ENCODE measurements at regions not wholly inside any gene's neighbourhood (a gene's known extent, or its start where the extent isn't known, plus 50 kb on each side); places are given as distances from the start of the nearest gene placed in this dataset.

- no peak for DNase-seq
These were observed 208.8 kb upstream of the IL12A start for GRCh38 chr3:159779883-159780282.

DNA sequence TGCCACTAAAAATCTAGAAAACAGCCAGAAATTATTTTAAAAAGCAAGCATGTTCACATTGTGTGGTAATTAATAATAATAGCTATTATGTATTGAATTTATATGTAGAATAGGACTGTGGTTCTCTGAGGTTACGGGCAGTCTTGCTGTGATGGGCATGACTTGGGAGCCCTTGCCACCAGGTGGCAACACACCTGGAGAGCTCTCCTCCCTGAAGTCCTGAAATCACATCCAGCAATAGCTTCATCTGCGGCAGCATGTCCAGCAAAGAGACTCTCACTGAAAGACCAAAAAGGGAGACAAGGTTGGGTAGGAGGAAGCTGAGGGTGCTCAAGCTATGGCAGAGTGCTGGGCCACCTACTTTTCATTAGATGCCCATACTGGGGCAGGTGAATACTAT, 206.8 kb upstream of the IL12A start:
- no peak for DNase-seq

GRCh38 chr3:159782724-159783421, 205.8 kb upstream of the IL12A start:
- no peak for DNase-seq

- no peak for DNase-seq
These were observed 204.6 kb upstream of the IL12A start for GRCh38 chr3:159783780-159784742.

DNA sequence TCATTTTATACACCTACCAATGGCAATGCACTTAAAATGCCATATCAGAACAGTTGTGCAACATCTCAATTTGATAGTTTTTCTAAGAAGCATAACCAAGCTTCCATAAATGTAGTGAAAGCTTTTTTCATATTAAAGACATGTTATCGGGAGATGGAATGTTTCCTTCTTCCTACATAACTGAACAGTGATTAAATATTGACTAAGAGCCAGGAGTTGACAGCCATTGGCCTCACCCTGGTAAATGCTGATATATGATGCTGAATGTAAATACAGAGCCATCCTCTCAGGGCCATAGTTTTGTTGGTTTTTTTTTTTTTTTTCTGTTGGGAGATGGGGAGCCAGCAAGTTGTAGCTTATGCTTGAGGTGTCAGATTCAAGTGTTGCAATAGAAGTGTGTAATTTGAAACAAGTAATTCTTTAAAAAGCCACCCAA, 203.3 kb upstream of the IL12A start:
- DNase-seq = no peak

DNA sequence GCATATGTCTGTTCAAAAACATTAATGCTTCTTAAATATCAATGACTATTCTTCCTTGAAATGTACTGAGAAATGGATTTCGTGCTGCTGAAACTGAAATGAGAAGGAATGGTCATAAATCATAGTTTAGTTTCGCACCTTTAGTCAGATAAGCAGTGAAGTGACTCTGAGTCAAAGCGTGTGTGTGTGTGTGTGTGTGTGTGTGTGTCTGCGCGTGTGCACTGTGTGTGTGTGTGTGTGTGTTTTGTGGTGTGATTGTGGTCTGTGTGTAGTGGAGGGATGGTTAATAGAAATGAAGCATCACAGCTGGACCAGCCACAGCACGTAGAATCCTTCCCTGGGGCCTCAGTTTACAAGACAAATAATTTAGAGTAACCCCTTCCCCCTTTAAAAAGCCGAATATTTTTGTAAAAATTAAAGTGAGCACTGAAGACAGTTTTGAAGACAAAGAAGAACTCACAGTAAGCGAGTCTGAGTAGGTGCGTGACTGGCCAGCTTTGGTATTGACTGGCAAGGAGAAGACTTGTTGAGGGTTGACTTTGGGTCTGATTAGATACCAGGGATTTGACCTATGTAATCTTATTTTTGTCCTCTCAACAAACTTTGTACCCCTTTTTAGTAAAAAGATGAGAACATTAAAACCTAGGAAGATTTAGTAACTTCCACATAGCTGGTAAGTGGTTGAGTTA, 202.0 kb upstream of the IL12A start:
- DNase-seq = no peak

DNA sequence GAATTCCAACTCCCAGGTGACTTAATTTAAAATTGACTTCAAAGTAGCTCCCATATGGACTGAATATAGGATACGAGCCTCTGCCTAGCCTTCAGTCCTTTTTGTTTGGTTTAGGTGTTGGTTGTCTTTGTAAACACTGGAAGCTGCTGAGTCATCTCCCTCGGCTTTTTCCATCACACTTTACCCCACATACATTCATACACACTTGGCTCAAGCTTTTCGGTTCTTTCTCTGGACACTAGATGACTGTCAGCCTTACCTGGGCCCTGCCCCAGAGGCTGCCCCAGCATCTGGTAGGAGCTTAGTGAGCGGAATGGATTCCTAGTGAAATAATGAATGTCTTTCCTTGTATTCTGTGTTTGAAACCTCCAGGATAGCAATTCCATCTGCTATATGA, 201.5 kb upstream of the IL12A start:
- DNase-seq = no peak

DNA sequence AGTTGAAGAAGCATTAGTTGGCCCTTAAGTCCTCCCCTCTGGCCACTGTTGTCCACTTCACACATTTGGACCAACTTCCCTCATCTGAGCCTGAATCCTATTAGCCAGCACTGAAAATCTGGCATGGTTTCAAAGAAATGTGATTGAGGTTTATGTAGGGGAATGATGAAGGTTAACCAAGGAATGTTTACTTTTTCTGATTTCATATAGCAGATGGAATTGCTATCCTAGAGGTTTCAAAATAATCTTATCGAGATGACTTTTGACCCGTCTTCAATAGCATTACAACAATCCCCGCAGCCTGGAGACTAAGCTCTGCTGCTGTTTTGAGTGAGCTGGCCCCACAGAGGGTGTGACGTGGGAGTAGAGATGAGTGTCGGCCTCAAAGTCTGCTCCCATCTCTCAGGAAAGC, 200.8 kb upstream of the IL12A start:
- no peak for DNase-seq

- no peak for DNase-seq
These were observed 200.3 kb upstream of the IL12A start for GRCh38 chr3:159788291-159788690.

- DNase-seq = no peak
These were observed 199.6 kb upstream of the IL12A start for GRCh38 chr3:159789017-159789416.

DNA sequence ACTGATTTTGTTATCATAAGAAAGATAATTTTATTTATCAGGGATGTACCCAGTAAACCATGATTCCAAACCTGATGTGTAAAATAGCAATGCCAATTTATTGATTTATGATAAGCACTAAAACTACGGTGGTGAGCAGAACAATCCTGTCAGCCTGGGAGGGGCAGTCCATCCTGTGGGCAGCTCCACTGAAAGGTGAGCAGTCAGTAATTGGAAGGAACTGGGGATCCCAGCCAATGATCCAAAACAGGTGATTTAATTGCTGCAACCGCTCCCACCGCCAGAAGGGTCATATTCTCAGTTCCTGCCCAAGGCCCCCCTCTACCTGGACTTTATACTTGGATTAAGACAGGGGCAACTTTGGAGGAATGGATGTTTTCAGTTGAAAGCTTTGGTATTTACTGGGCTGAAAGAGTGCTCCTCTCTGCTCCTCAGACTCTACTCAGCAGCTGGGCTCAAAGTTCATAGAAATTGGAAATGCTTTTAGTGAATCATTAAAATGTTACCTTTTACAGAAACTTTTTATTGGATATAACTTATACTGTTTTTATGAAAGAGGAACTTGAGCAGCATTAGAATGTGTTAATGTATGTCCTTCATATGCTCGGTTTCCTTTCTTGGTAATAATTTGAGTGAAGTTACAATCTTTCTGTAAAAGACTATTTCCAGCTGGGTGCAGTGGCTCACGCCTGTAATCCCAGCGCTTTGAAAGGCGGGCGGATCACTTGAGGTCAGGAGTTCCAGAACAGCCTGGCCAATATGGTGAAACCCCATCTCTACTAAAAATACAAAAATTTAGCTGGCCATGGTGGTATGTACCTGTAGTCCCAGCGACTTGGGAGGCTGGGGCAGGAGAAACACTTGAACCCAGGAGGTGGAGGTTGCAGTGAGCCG, 198.6 kb upstream of the IL12A start:
- no peak for DNase-seq

- no peak for DNase-seq
These were observed 197.3 kb upstream of the IL12A start for GRCh38 chr3:159791336-159791735.

- no peak for DNase-seq
These were observed 196.6 kb upstream of the IL12A start for GRCh38 chr3:159792070-159792469.

GRCh38 chr3:159795042-159795441, 193.6 kb upstream of the IL12A start:
- no peak for DNase-seq

GRCh38 chr3:159795681-159796175, 192.9 kb upstream of the IL12A start:
- DNase-seq = no peak

- DNase-seq = no peak
These were observed 192.4 kb upstream of the IL12A start for GRCh38 chr3:159796226-159796625.

GRCh38 chr3:159796744-159797143, 191.9 kb upstream of the IL12A start:
- no peak for DNase-seq

DNA sequence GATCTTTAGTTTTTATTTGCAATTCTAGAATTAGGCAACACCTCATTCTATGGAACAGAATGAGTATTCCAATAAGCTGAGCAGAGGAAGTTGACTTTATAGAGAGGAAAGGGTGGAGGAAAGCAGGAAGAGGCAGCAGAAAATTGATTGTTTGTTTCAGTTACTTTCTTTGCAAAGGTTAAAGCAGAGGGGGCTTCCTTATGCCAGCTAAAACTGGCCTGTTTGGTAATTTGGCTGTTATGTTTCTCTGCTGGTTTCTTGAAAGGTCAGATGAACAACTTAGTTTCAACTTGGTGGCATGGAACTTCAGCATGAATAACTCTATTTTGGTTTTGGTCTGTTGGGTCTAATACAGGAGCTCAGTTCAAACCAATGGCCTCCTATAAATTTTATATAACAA, 190.9 kb upstream of the IL12A start:
- DNase-seq = no peak

DNA sequence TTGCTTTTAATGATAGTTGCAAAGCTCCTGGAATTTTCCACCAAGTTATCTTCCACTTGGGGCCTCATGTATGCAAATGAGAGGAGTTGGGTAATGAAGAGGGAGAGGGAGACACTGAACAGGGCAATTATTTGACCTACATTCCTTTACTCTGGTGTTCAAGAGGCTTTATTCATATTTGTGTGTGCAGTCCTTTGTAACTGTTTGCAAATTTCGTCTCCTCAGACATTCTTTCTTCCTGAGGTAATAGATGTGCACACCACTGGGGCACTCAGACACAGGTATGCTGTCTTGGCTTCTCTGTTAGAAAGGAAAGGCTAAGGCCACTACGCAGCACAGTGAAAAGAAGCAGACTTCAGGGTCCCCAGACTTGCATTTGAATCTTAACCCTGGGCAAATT, 189.7 kb upstream of the IL12A start:
- DNase-seq = no peak

- DNase-seq = no peak
These were observed 188.0 kb upstream of the IL12A start for GRCh38 chr3:159800434-159801155.

- no peak for DNase-seq
These were observed 185.8 kb upstream of the IL12A start for GRCh38 chr3:159802864-159803263.

DNA sequence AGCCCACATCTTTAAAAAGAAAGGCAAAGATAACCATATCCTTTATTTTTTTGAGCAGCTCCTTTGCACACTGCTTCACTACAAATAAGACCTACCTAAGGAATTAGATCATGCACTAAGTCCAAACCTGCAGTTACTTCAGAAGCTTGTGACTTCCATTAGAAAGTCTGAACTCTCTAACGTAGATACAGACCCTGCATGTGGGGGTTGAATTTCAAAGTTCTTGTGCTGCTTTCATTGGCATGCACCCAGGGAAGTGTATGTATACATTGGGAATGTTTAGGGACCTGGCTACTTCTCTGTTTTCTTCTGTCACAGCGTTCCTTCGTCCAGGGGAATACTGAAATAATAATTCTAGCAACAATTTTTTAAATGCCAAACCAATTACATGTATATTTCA, 185.2 kb upstream of the IL12A start:
- DNase-seq = no peak
